ENCODE measurements at regions not wholly inside any gene's neighbourhood (a gene's known extent, or its start where the extent isn't known, plus 50 kb on each side); places are given as distances from the start of the nearest gene placed in this dataset.
A peak's percentile ranks its signal among the peaks of the same experiment; 100 is the strongest.

DNA sequence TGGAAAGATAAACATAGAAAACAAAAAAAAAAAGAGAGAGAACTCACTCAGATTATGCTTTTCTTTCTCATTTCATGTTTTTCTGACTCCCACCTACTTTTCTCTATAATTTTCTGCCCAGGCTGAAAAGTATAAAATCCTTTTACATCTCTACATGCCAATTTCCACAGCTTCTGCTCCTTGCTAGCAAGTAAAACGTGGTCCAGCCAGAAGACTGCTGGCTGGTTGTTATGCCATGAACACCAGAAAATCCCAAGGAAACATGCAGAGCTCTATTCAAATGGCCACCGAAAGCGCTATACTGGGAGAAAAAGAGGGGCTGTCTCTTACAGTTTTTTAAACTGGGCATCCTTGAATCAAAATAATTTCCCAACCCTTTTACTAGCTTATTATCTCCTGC lies 512.8 kb upstream of the ID4 start:
- DNase-seq (ENCODE audit: low read depth): no peak

DNA sequence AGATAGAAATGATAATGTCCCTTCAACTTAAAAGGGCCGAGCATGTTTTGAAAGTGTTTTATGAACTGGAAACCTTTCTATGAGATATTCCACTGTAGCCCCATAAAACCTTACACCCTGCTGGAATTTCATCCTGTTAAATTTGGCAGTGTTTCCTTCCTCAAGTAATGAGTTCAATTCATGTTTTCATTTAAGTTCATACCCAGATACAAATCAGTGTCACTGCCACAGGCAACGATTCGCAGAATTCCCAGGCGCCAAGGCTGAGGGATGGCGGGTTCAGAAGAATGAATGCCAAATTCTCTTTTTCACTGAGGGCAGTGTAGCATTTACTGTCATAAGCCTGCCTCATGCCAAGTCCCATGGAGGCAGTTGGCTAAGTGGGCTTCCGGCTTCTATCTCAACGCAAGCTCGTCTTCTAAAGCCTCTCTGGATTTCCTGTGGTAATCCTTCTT lies 511.8 kb upstream of the ID4 start:
- no peak for DNase-seq (ENCODE audit: low read depth)

- DNase-seq (ENCODE audit: low read depth): no peak
Measured at GRCh38 chr6:19327241-19327640, 509.9 kb upstream of the ID4 start.

- DNase-seq (ENCODE audit: low read depth): no peak
Measured at GRCh38 chr6:19327661-19328060, 509.5 kb upstream of the ID4 start.

DNA sequence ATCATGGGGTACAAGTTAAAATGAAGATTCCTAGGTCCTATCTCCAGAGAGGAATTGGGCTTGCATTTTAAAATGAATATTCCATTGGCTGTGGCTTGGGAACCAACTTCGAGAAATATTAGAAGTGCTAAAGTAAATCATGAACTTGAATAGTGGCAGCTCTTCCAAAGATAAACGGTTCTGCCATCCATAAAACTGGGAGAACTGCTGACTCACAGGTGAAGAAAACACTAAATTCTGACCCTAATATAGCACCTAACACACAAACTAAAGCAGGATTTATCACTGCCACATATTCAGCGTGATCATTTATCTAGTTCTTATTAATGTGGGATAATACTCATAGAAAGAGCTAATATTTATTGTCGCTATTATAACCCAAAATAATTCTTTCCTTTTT lies 508.1 kb upstream of the ID4 start:
- DNase-seq (ENCODE audit: low read depth): no peak

DNA sequence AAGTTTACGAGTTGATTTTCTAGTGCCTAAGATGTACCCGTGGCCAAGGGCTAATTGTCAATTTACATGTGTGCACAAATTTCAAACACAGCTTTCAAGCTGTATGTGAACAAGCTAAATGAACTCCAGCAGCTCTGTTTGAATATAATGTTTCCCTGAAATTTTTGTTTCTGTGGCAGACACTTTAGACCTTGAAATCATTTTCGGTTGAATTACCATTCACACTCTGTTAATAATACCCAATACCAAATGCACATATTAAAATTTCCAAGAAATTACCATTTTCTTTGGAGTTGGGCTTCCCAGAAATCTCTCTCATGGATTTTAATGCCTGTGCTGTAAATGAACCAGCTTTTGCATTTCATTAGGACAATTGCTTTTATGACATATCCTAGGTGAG lies 506.1 kb upstream of the ID4 start:
- no peak for DNase-seq (ENCODE audit: low read depth)

DNA sequence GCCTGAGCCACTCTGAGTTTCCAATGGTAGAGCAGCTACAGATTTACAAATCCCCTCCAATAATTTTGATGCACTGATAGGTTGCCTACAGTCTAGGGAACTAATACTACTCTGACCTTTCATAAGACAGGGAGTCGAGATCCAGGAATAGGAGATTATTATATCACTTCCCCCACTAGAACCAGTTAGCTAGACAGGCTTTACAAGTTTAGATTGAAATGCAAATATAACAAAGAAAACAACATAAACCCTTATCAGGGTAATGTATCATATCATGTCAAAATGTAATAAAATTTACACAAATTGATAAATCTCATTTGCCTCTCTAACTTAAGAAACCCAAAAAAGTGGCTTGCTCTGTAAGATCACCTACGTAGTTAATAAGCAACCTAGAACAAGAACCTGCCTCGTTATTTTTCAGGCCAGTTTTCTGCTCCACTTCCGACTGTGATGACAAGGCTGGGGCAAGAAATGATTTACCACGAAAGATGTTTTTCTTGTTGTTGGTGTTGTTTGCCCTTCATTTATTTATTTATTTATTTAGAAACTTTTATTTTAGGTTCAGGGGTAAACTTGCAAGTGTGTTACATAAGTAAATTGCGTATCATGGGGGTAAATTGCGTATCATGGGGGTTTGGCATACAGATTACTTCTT lies 504.2 kb upstream of the ID4 start:
- no peak for DNase-seq (ENCODE audit: low read depth)

GRCh38 chr6:19333936-19334335 lies 503.2 kb upstream of the ID4 start:
- peak; percentile 56 for DNase-seq (ENCODE audit: low read depth)

- DNase-seq (ENCODE audit: low read depth): no peak
Measured at GRCh38 chr6:19336579-19336978, 500.6 kb upstream of the ID4 start.

GRCh38 chr6:19337101-19337500 lies 500.1 kb upstream of the ID4 start:
- DNase-seq (ENCODE audit: low read depth): no peak

- no peak for DNase-seq (ENCODE audit: low read depth)
Measured at GRCh38 chr6:19342616-19343015, 494.6 kb upstream of the ID4 start.

- DNase-seq (ENCODE audit: low read depth): no peak
Measured at GRCh38 chr6:19349429-19349828, 487.7 kb upstream of the ID4 start.

DNA sequence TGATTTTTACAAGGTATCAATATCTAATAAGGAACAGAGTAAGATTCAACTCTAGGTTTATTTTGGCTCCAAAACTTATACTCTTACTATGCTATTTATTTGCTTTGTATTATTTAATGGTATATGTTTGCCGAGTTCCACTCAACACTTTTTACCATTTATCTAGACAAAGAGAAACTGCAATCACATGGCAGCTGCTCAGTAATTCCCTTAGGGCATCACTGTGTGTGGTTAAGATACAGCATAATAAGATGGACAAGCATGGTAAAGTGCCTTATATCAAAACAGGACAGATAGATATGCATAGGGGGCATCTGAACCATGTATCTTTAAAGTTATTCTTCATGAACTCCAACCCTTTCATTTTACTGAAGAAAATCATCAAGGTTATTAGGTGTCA lies 483.0 kb upstream of the ID4 start:
- DNase-seq (ENCODE audit: low read depth): no peak

DNA sequence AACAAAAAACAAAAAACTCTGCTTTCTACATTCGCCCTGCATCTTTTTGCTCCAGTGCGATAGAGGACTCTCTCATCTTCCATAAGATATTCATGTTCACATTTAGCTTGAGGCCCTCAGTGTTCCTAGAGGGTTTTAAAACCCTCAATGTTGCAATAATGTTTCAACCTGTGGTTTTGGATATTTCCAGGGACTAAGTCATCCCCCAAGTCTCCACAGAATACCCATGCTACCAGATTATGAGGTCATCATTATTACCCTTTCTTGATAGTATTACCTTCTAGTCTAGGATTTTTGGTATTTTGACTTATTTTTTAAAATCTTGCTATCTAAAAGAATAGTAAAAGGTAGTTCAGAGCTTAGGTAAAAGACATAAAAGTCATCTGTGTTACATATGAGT lies 480.5 kb upstream of the ID4 start:
- no peak for DNase-seq (ENCODE audit: low read depth)

- no peak for DNase-seq (ENCODE audit: low read depth)
Measured at GRCh38 chr6:19362396-19362795, 474.8 kb upstream of the ID4 start.

DNA sequence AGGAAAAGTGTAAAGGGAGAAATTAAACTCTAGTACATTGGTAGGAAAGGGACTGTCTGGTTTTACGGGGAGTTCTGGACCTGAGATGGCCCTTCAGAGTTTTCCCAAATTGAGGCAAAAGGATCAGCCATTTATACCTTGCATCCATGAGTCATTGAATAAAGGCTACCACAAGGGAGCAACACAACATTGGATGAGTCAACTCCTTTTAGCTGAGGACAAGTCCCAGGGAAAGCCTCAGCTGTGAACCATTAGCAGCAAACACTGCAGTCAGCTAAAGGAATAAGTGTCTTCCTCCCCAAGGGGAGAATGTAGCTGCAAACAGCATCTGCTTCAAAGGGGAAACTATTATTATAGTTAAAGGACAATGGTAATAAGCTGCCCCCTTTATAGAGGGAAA lies 468.7 kb upstream of the ID4 start:
- DNase-seq (ENCODE audit: low read depth): peak; percentile 57

DNA sequence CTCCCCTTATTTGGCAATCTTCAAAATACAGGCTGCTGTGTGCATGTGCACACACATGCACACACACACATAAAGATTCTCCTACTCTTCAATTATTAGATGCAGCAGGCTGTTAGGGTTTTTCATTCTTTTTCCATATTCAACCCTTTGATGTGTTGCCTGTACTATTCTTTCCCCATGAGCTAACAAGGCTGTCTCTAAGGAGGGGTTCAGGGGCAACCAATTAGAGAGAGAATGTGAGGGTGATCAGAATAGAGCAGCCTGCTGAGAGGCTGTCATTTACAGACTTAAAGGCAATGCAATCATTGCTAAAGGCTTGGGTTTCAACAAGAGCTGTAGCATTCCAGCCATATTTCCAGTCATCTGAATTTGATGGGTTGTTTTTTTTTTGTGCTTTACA lies 467.4 kb upstream of the ID4 start:
- no peak for DNase-seq (ENCODE audit: low read depth)

DNA sequence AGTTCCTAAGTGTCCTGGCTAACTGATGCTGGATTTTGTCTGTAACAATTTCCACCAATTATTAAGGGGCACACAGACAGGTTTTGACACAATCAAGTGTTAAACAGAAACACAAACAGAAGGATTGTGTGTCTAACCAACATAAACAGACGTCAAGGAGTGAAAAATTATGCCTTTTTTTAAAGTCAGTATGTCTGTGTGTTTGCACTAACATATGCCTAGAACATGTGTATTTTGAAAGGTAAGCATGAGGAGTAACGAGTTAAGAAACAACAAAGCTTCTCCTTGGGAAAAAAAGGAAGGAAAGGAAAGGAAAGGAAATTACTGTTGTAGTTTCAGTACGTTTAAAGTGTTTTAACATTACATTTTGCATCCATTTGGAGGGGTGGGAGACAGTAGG lies 466.3 kb upstream of the ID4 start:
- no peak for DNase-seq (ENCODE audit: low read depth)

DNA sequence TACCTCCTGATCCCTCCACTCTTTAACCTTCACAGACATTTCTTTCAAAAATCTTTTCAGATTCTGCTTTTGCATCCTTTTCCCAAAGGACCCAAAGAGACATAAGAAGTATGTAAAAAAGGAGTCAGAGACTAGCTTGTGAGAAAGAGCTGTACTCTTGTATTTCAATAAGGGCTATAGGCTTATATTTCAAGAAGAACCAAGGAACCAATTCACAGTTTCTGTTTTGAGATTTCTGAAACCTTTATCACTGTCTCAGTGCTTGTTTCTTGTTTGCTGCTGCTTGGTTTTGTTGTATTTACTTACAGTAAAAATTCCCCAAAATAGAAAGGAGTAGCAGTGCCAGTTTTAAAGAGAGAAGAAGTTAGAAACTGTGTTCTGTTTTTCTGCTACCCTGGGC lies 461.6 kb upstream of the ID4 start:
- no peak for DNase-seq (ENCODE audit: low read depth)

- DNase-seq (ENCODE audit: low read depth): no peak
Measured at GRCh38 chr6:19377722-19378121, 459.4 kb upstream of the ID4 start.

- DNase-seq (ENCODE audit: low read depth): peak; percentile 54
Measured at GRCh38 chr6:19380293-19380692, 456.9 kb upstream of the ID4 start.

DNA sequence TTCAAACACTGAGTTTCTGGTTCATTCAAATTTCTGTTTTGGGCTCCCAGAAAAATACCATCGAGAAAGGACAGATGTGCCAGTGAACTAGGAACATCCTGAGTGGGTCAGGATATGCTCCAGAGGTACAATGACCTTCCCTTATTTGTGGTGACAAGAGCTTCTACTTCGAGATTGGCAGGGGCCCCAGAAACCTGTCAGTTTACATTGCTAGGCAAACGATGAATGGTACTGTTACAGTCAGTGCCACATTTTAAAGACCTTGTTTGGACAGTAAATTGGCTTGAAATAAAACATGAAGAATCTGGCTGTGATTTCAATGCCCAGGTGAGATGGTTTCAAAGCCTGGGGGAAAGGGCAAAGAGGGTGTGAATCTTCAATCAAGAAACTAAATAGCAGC lies 454.5 kb upstream of the ID4 start:
- DNase-seq (ENCODE audit: low read depth): no peak

- no peak for DNase-seq (ENCODE audit: low read depth)
Measured at GRCh38 chr6:19391926-19392325, 445.2 kb upstream of the ID4 start.

DNA sequence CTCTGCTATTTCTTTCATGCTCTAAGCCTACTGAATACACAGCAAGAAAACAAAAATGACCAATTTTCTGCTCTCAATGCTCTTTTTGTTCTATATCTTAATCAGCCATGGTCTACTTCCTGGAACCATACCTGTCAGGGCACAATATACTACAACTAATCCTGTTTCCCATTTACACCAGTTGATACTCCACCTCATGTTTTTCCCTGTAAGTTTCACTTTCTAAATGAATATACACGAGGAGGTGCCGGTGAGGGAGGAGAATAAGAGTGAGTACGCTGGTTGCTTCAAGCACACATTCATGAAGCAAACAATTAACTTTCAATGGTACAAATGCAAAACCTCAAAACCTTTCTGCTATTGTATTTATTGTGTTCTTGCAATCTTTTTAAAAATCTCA lies 443.1 kb upstream of the ID4 start:
- no peak for DNase-seq (ENCODE audit: low read depth)

- DNase-seq (ENCODE audit: low read depth): no peak
Measured at GRCh38 chr6:19394687-19395086, 442.5 kb upstream of the ID4 start.

Measured in Daoy (cell line).